GM10266 (cell line): ENCODE measurements at regions not wholly inside any gene's neighbourhood (a gene's known extent, or its start where the extent isn't known, plus 50 kb on each side); places are given as distances from the start of the nearest gene placed in this dataset.
"Not testable (repeated sequence)": the region's sequence is repeated elsewhere in the genome, so short reads cannot be mapped to it uniquely, and the experiment has no call there.

Experiments used
- DNase-seq: peaks from one replicate; pipeline ENCODE4 v3.0.0; 2012; ENCODE audit errors: extremely low spot score
- TF ChIP-seq, protein P1 (sequence below): IDR thresholded peaks from 2 replicates; pipeline ENCODE4 v1.5.1; 2012; ENCODE audit warnings: mild to moderate bottlenecking, low read depth; ENCODE audit not compliant: control insufficient read depth, insufficient read depth; ENCODE audit errors: missing control alignments

DNA sequence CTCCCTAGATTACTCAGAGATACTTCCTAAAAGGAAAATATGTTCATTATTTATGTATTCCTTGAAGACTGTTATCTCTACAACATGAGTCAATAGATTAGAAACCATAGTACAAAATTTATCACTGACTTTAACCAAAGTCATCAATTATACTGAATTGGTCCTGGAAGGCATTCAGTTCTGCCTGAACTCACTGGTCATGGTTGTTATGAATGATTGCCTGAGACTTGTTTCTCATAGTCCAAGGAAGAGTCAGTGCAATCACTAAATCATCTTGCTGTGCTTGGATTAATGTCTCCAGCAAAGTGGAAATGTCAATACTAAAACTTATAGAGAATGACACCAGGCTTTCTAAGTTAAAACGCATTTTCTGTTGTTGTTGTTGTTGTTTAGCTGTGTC lies 878.6 kb upstream of the MANEA start:
- no peak for DNase-seq
- TF ChIP-seq, protein P1, sequence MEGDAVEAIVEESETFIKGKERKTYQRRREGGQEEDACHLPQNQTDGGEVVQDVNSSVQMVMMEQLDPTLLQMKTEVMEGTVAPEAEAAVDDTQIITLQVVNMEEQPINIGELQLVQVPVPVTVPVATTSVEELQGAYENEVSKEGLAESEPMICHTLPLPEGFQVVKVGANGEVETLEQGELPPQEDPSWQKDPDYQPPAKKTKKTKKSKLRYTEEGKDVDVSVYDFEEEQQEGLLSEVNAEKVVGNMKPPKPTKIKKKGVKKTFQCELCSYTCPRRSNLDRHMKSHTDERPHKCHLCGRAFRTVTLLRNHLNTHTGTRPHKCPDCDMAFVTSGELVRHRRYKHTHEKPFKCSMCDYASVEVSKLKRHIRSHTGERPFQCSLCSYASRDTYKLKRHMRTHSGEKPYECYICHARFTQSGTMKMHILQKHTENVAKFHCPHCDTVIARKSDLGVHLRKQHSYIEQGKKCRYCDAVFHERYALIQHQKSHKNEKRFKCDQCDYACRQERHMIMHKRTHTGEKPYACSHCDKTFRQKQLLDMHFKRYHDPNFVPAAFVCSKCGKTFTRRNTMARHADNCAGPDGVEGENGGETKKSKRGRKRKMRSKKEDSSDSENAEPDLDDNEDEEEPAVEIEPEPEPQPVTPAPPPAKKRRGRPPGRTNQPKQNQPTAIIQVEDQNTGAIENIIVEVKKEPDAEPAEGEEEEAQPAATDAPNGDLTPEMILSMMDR, result no peak

- not testable (repeated sequence) for DNase-seq
These were observed 890.1 kb upstream of the MANEA start for GRCh38 chr6:94687255-94687654.

GRCh38 chr6:94683409-94683808 lies 893.9 kb upstream of the MANEA start:
- no peak for DNase-seq
- TF ChIP-seq, protein P1, result no peak

DNA sequence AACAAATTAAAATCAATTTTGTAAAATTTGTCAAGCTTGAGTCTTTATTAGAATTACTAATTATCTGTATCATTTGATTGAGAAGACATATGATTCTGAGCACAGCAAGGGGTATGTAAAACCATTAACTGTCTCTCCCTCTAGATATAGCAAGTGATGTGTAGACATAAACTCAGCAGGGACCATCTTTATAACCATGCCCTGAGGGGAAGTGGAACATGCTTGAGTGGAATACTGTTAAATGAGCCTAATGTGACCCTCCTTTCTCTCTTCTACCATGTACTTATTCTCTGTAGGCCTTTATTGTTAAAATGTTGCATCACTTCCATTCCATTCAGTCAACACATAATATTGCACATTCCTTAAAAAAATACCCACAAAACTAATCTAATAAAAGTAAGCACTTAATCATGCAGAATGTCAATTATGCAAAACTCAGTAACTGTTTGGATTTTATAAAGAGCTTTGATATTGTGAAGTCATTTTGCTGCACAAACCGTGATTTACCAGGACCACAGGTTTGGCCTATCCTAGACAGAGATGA lies 896.6 kb upstream of the MANEA start:
- TF ChIP-seq, protein P1, result no peak
- no peak for DNase-seq

DNA sequence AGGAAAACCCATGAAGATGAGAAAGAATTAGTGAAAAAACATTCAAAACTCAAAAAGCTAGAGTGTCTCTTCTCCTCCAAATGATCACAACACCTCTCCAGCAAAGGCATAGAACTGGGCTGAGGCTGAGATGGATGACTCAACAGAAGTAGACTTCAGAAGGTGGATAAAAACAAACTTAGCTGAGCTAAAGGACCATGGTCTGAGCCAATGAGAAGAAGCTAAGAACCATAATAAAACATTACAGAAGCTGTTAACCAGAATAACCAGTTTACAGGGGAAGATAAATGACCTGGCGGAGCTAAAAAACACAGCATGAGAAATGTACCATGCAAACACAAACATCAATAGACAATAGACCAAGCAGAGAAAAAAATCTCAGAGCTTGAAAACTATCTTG lies 904.1 kb upstream of the MANEA start:
- TF ChIP-seq, protein P1, result no peak
- no peak for DNase-seq

GRCh38 chr6:94670017-94670416 lies 907.3 kb upstream of the MANEA start:
- no peak for DNase-seq
- TF ChIP-seq, protein P1, result no peak

DNA sequence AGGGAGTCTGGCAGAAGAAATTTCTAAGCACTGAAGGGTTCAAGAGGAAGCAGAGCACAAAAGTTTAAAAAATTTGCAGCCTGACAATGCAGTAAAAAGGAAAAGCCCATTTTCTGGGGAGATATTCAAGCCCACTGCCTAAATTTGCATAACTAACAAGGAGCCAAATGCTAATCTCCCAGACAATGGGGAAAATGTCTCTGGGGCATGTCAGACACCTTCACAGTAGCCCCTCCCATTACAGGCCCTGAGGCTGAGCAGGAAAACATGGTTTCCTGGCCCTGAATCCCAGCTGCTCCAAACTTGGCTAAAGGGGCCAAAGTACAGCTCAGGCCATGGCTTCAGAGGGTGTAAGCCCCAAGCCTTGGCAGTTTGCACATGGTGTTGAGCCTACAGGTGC lies 908.5 kb upstream of the MANEA start:
- TF ChIP-seq, protein P1, result no peak
- no peak for DNase-seq

GRCh38 chr6:94658929-94659328 lies 918.4 kb upstream of the MANEA start:
- TF ChIP-seq, protein P1, result no peak
- no peak for DNase-seq
